HepG2 (cell line): ENCODE measurements at regions not wholly inside any gene's neighbourhood (a gene's known extent, or its start where the extent isn't known, plus 50 kb on each side); places are given as distances from the start of the nearest gene placed in this dataset.

Source experiments
- ATAC-seq: fragments of 200-7000 bp; cut with Tn5 transposase; 3 replicates; pipeline ENCODE4 v1.9.1; 2020; ENCODE audit warnings: mild to moderate bottlenecking, moderate library complexity
- BruUV-seq: library from RNA; stranded (reverse); fragments of 400-500 nt; replicated peaks from 2 replicates; lab custom pipeline; 2021; lab: Mats Ljungman, UMichigan
- CTCF ChIA-PET: fragments of 300-600 bp; formaldehyde crosslinking; extraction: SDS; loops from one replicate; lab custom pipeline; 2021; ENCODE audit warnings: low total read pairs, inconsistent platforms, low intra/inter-chr PET ratio; lab: Yijun Ruan, JAX
- POLR2A ChIA-PET: fragments of 350-600 bp; sonication (Branson Sonifier 250); formaldehyde crosslinking; loops from one replicate; lab custom pipeline; 2020; ENCODE audit warnings: antibody characterized with exemption, inconsistent platforms; lab: Yijun Ruan, JAX
- DNase-seq: peaks from one replicate; pipeline ENCODE4 v3.0.0-alpha.2; 2015; ENCODE audit warnings: low spot score
- FAIRE-seq: peaks from 3 replicates; lab custom pipeline; 2011; peaks lifted over from hg19 to GRCh38; lab: Jason Lieb, UNC
- H2AFZ ChIP-seq: one replicate; pipeline ENCODE4 v1.6.1; 2011; ENCODE audit warnings: low read length, inconsistent platforms
- H3K27ac ChIP-seq: fragments of 300-600 bp; 3 replicates; pipeline ENCODE4 v1.8.0; 2011; ENCODE audit warnings: mixed run types, mild to moderate bottlenecking, mixed read lengths, low read length, inconsistent platforms; ENCODE audit not compliant: insufficient read depth; ENCODE audit errors: extremely low read length
- H3K27me3 ChIP-seq, 2 experiments: fragments of 200-600 bp in 1 of 2; 2 replicates in 1 of 2; 3 replicates in 1 of 2; pipeline versions ENCODE4 v1.6.0 to v1.8.0; 2011; ENCODE audit warnings: low read length in 2 of 2, mild to moderate bottlenecking in 2 of 2, moderate library complexity in 2 of 2, inconsistent platforms in 1 of 2; ENCODE audit not compliant: insufficient read depth in 2 of 2, control insufficient read depth in 1 of 2
- H3K36me3 ChIP-seq, 2 experiments: fragments of 200-600 bp in 1 of 2; replicated peaks in 1 of 2; 2 replicates in 1 of 2; 3 replicates in 1 of 2; pipeline versions ENCODE4 v1.5.1 to v1.8.0; 2011; ENCODE audit warnings: low read length in 2 of 2, inconsistent platforms in 1 of 2; ENCODE audit not compliant: insufficient read depth in 2 of 2, control insufficient read depth in 1 of 2
- H3K4me1 ChIP-seq: 2 replicates; pipeline ENCODE4 v1.5.1; 2012; ENCODE audit warnings: low read length, inconsistent platforms; ENCODE audit not compliant: insufficient read depth
- H3K4me2 ChIP-seq: 2 replicates; pipeline ENCODE4 v1.6.0; 2011; ENCODE audit warnings: low read depth, low read length, inconsistent platforms
- H3K4me3 ChIP-seq, 3 experiments: fragments of 200-600 bp in 1 of 3; sonication (generic), shearing (Covaris generic) in 1 of 3; replicated peaks in 1 of 3; 2 replicates each; pipeline ENCODE4 v1.5.1; 2011 to 2016; ENCODE audit warnings: low read length in 3 of 3, inconsistent platforms in 2 of 3, low read depth in 2 of 3, mild to moderate bottlenecking in 2 of 3, control low read depth in 1 of 3, mixed read lengths in 1 of 3; ENCODE audit not compliant: insufficient read depth in 1 of 3
- H3K79me2 ChIP-seq: one replicate; pipeline ENCODE4 v1.6.1; 2011; ENCODE audit warnings: low read length, inconsistent platforms; ENCODE audit not compliant: insufficient read depth
- H3K9ac ChIP-seq: 2 replicates; pipeline ENCODE4 v1.6.0; 2011; ENCODE audit warnings: mild to moderate bottlenecking, low read depth, low read length, inconsistent platforms; ENCODE audit not compliant: insufficient read depth
- H3K9me3 ChIP-seq: 2 replicates; pipeline ENCODE4 v1.5.1; 2012; ENCODE audit warnings: mild to moderate bottlenecking, low read length
- H4K20me1 ChIP-seq: 2 replicates; pipeline ENCODE4 v1.6.0; 2011; ENCODE audit warnings: inconsistent platforms, mild to moderate bottlenecking, low read length, moderate library complexity; ENCODE audit not compliant: insufficient read depth
- HCFC1 ChIP-seq: fragments of 150-350 bp; IDR thresholded peaks from 2 replicates; pipeline ENCODE4 v1.6.1; 2014; ENCODE audit warnings: low read depth, low read length
- MAFK ChIP-seq, 2 experiments: IDR thresholded peaks in 1 of 2; conservative IDR thresholded peaks in 1 of 2; 2 replicates each; pipeline ENCODE4 v1.6.1; 2011; ENCODE audit warnings: improper control_type of control experiment in 2 of 2, low read length in 2 of 2
- MTA1 ChIP-seq: sonication (generic); formaldehyde crosslinking; IDR thresholded peaks from 2 replicates; pipeline ENCODE4 v1.4.0; 2020; ENCODE audit warnings: missing genetic modification reagents, mild to moderate bottlenecking, borderline replicate concordance
- SRY ChIP-seq: sonication (generic); formaldehyde crosslinking; IDR thresholded peaks from 2 replicates; pipeline ENCODE4 v1.8.0; 2022; ENCODE audit warnings: mild to moderate bottlenecking, missing genetic modification reagents
- USF2 ChIP-seq, 2 experiments: sonication (generic) in 1 of 2; formaldehyde crosslinking in 1 of 2; IDR thresholded peaks; 2 replicates each; pipeline versions ENCODE4 v1.5.1 to v1.6.1; 2011 to 2020; ENCODE audit warnings: borderline replicate concordance in 1 of 2, low read depth in 1 of 2, low read length in 1 of 2, mild to moderate bottlenecking in 1 of 2, missing genetic modification reagents in 1 of 2, moderate library complexity in 1 of 2
- ZNF30 ChIP-seq: sonication (generic); formaldehyde crosslinking; IDR thresholded peaks from 2 replicates; pipeline ENCODE4 v1.5.0; 2020; ENCODE audit warnings: mild to moderate bottlenecking, missing genetic modification reagents
- ZNF556 ChIP-seq: sonication (generic); formaldehyde crosslinking; IDR thresholded peaks from 2 replicates; pipeline ENCODE4 v1.4.0; 2020; ENCODE audit warnings: mild to moderate bottlenecking, missing genetic modification reagents, borderline replicate concordance
- ZNF672 ChIP-seq: sonication (generic); formaldehyde crosslinking; IDR thresholded peaks from 2 replicates; pipeline ENCODE4 v1.8.1; 2022; ENCODE audit warnings: missing genetic modification reagents
- ZNF772 ChIP-seq: sonication (generic); formaldehyde crosslinking; IDR thresholded peaks from 2 replicates; pipeline ENCODE4 v1.5.0; 2020; ENCODE audit warnings: mild to moderate bottlenecking, missing genetic modification reagents
- ZNF879 ChIP-seq: sonication (generic); formaldehyde crosslinking; IDR thresholded peaks from 2 replicates; pipeline ENCODE4 v1.8.1; 2023; ENCODE audit warnings: missing genetic modification reagents
- WGBS: methylation state at CpG from one replicate; pipeline ENCODE4 v1.1.6; 2017; ENCODE audit warnings: low lambda C conversion rate; 5-methylcytosine and 5-hydroxymethylcytosine counted together
- in situ Hi-C: cut with HindIII; loops from 2 replicates; pipeline ENCODE4 v1.10.0; 2017; ENCODE audit warnings: low pct_unique_long_range_greater_than_20kb; ENCODE audit not compliant: extremely low pct_ligation_motif_present
- intact Hi-C: fragments of 100-400 bp; cut with micrococcal nuclease; formaldehyde crosslinking; loops from one replicate; pipeline ENCODE4 v1.10.0; 2022; ENCODE audit not compliant: unreplicated experiment
- TF ChIP-seq, protein P1 (sequence below): sonication (generic); formaldehyde crosslinking; IDR thresholded peaks from 2 replicates; pipeline ENCODE4 v1.4.0; 2020; ENCODE audit warnings: missing genetic modification reagents, borderline replicate concordance
- TF ChIP-seq, protein P2 (sequence below): sonication (generic); formaldehyde crosslinking; IDR thresholded peaks from 2 replicates; pipeline ENCODE4 v1.4.0; 2020; ENCODE audit warnings: missing genetic modification reagents

DNA sequence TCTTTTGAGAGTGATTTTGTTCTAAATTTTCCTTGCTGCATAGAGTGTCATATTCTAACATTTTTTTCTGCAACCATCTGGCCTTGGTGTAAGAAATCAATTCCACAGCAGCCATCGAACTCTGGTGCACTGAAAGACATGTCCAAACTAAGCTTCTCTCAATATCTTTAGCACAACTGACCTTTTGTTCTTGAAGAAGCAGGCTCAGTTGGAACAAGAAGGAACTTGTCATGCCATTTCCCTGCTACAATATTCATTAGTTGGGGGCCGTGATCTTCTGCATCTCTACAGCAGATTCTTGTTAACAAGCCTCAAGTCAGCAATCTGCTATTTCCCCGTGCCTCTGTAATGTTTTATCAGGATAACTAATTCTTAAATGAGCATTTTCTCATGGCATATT is 1305.6 kb downstream of the CDH11 start:
- Histone ChIP-seq H3K36me3 (no peaks in the 10 kb centered on the region), H3K79me2 (no peaks in the 10 kb centered on the region), H3K27ac (no peak overlapping the region), H3K27me3 (no peaks in the 10 kb centered on the region), H3K4me3 (no peak overlapping the region), H3K4me2 (no peak overlapping the region), H2AFZ (no peak overlapping the region), H4K20me1 (no peaks in the 10 kb centered on the region), H3K4me1 (no peaks in the 10 kb centered on the region), H3K9ac (no peak overlapping the region), H3K9me3 (peaks cover 70% of the 10 kb centered on the region)
- ChIA-PET POLR2A (no interaction called here), CTCF (no interaction called here)
- no peak for ATAC-seq
- 1% methylated on average over 3 of the region's 3 CpGs for WGBS
- in situ Hi-C loops (no loop called here), intact Hi-C loops (no loop called here)
- DNase-seq: no peak
- no peak for FAIRE-seq
- no TSS peak for BruUV-seq
- TF ChIP-seq MTA1 (CRISPR knock-in tag): no peak
- TF ChIP-seq ZNF879 (CRISPR knock-in tag): no peak
- no peak for TF ChIP-seq ZNF556 (CRISPR knock-in tag)
- TF ChIP-seq, protein P1, sequence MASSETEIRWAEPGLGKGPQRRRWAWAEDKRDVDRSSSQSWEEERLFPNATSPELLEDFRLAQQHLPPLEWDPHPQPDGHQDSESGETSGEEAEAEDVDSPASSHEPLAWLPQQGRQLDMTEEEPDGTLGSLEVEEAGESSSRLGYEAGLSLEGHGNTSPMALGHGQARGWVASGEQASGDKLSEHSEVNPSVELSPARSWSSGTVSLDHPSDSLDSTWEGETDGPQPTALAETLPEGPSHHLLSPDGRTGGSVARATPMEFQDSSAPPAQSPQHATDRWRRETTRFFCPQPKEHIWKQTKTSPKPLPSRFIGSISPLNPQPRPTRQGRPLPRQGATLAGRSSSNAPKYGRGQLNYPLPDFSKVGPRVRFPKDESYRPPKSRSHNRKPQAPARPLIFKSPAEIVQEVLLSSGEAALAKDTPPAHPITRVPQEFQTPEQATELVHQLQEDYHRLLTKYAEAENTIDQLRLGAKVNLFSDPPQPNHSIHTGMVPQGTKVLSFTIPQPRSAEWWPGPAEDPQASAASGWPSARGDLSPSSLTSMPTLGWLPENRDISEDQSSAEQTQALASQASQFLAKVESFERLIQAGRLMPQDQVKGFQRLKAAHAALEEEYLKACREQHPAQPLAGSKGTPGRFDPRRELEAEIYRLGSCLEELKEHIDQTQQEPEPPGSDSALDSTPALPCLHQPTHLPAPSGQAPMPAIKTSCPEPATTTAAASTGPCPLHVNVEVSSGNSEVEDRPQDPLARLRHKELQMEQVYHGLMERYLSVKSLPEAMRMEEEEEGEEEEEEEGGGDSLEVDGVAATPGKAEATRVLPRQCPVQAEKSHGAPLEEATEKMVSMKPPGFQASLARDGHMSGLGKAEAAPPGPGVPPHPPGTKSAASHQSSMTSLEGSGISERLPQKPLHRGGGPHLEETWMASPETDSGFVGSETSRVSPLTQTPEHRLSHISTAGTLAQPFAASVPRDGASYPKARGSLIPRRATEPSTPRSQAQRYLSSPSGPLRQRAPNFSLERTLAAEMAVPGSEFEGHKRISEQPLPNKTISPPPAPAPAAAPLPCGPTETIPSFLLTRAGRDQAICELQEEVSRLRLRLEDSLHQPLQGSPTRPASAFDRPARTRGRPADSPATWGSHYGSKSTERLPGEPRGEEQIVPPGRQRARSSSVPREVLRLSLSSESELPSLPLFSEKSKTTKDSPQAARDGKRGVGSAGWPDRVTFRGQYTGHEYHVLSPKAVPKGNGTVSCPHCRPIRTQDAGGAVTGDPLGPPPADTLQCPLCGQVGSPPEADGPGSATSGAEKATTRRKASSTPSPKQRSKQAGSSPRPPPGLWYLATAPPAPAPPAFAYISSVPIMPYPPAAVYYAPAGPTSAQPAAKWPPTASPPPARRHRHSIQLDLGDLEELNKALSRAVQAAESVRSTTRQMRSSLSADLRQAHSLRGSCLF (CRISPR knock-in tag): no peak
- TF ChIP-seq ZNF772 (CRISPR knock-in tag): no peak
- no peak for TF ChIP-seq ZNF30
- no peak for TF ChIP-seq HCFC1
- no peak for TF ChIP-seq USF2 (IDR thresholded peaks at IDR 0.05; ENCODE audit: low read depth, low read length)
- no peak for TF ChIP-seq USF2 (CRISPR knock-in tag; IDR thresholded peaks at IDR 0.05; ENCODE audit: borderline replicate concordance)
- TF ChIP-seq SRY (CRISPR knock-in tag): no peak
- TF ChIP-seq, protein P2, sequence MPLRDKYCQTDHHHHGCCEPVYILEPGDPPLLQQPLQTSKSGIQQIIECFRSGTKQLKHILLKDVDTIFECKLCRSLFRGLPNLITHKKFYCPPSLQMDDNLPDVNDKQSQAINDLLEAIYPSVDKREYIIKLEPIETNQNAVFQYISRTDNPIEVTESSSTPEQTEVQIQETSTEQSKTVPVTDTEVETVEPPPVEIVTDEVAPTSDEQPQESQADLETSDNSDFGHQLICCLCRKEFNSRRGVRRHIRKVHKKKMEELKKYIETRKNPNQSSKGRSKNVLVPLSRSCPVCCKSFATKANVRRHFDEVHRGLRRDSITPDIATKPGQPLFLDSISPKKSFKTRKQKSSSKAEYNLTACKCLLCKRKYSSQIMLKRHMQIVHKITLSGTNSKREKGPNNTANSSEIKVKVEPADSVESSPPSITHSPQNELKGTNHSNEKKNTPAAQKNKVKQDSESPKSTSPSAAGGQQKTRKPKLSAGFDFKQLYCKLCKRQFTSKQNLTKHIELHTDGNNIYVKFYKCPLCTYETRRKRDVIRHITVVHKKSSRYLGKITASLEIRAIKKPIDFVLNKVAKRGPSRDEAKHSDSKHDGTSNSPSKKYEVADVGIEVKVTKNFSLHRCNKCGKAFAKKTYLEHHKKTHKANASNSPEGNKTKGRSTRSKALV (CRISPR knock-in tag): no peak
- TF ChIP-seq ZNF672: no peak
- no peak for TF ChIP-seq MAFK (conservative IDR thresholded peaks at IDR 0.05 in 1 of 2, IDR thresholded peaks at IDR 0.05 in 1 of 2; ENCODE audit: low read length in 2 of 2)
